HepG2 (cell line): ENCODE measurements at regions not wholly inside any gene's neighbourhood (a gene's known extent, or its start where the extent isn't known, plus 50 kb on each side); places are given as distances from the start of the nearest gene placed in this dataset.

Experiments
- CERS6 ChIP-seq: sonication (generic); formaldehyde crosslinking; IDR thresholded peaks from 2 replicates; pipeline ENCODE4 v1.5.0; 2020; ENCODE audit warnings: missing genetic modification reagents
- CHCHD3 ChIP-seq: sonication (generic); formaldehyde crosslinking; IDR thresholded peaks from 2 replicates; pipeline ENCODE4 v1.8.0; 2022; ENCODE audit warnings: mild to moderate bottlenecking, missing genetic modification reagents, moderate library complexity
- E2F2 ChIP-seq: sonication (generic); formaldehyde crosslinking; IDR thresholded peaks from 2 replicates; pipeline ENCODE4 v1.4.0; 2020; ENCODE audit warnings: missing genetic modification reagents, borderline replicate concordance
- KIAA2018 ChIP-seq: sonication (generic); formaldehyde crosslinking; IDR thresholded peaks from 2 replicates; pipeline ENCODE4 v1.5.0; 2020; ENCODE audit warnings: mild to moderate bottlenecking, missing genetic modification reagents, borderline replicate concordance
- MYNN ChIP-seq: sonication (generic); formaldehyde crosslinking; IDR thresholded peaks from 2 replicates; pipeline ENCODE4 v1.4.0; 2020; ENCODE audit warnings: mild to moderate bottlenecking, low read depth, missing genetic modification reagents
- NFIB ChIP-seq: sonication (generic); formaldehyde crosslinking; IDR thresholded peaks from 2 replicates; pipeline ENCODE4 v1.9.0; 2021; ENCODE audit warnings: missing genetic modification reagents, mild to moderate bottlenecking, borderline replicate concordance
- NR2C2 ChIP-seq: sonication (generic); formaldehyde crosslinking; IDR thresholded peaks from 2 replicates; pipeline ENCODE4 v1.4.0; 2020; ENCODE audit warnings: missing genetic modification reagents, mild to moderate bottlenecking, moderate library complexity, borderline replicate concordance
- SIX1 ChIP-seq: sonication (generic); formaldehyde crosslinking; IDR thresholded peaks from 2 replicates; pipeline ENCODE4 v1.4.0; 2020; ENCODE audit warnings: missing genetic modification reagents, borderline replicate concordance
- ZHX1 ChIP-seq: sonication (generic); formaldehyde crosslinking; IDR thresholded peaks from 2 replicates; pipeline ENCODE4 v1.8.1; 2022; ENCODE audit warnings: low read depth, mild to moderate bottlenecking, missing genetic modification reagents
- ZMAT5 ChIP-seq: sonication (generic); formaldehyde crosslinking; IDR thresholded peaks from 2 replicates; pipeline ENCODE4 v1.5.0; 2020; ENCODE audit warnings: mild to moderate bottlenecking, low read depth, missing genetic modification reagents, borderline replicate concordance
- ZNF280B ChIP-seq: sonication (generic); formaldehyde crosslinking; IDR thresholded peaks from 2 replicates; pipeline ENCODE4 v1.5.0; 2020; ENCODE audit warnings: missing genetic modification reagents, mild to moderate bottlenecking, borderline replicate concordance

- TF ChIP-seq SIX1 (CRISPR knock-in tag) (0 out of 2 replicates have a peak, but pooled peaks have one; percentile 33), MYNN (no peak), KIAA2018 (CRISPR knock-in tag) (no peak), E2F2 (CRISPR knock-in tag) (no peak), ZNF280B (CRISPR knock-in tag) (no peak), NR2C2 (CRISPR knock-in tag) (0 out of 2 replicates have a peak, but pooled peaks have one; percentile 23), CERS6 (no peak), NFIB (CRISPR knock-in tag) (no peak), ZMAT5 (CRISPR knock-in tag) (no peak), CHCHD3 (CRISPR knock-in tag) (no peak), ZHX1 (CRISPR knock-in tag) (no peak)
Observed at GRCh38 chr3:194069421-194070219, 66.3 kb upstream of the HES1 start (continued).
